ENCODE measurements at regions not wholly inside any gene's neighbourhood (a gene's known extent, or its start where the extent isn't known, plus 50 kb on each side); places are given as distances from the start of the nearest gene placed in this dataset.

DNA sequence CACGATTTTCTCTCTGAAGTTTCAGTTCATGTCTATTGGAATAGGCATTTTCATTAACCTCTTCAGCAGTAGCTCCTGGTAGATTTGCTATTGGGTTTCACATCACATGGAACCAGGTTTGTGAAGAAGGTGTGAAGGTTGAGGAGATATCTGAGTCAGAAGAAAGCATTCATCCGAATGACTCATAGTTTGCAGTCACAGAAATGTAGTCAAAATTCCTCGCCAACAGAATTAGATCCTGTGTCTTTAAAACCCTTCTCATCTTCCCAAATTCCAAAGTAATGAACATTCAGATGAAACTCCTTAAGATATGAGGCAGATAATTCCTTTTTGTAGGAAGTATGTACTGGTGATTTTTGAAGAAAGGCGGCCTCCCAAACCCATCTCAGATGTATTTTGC is 125.0 kb upstream of the LARGE1 start:
- TF ChIP-seq, protein P1, sequence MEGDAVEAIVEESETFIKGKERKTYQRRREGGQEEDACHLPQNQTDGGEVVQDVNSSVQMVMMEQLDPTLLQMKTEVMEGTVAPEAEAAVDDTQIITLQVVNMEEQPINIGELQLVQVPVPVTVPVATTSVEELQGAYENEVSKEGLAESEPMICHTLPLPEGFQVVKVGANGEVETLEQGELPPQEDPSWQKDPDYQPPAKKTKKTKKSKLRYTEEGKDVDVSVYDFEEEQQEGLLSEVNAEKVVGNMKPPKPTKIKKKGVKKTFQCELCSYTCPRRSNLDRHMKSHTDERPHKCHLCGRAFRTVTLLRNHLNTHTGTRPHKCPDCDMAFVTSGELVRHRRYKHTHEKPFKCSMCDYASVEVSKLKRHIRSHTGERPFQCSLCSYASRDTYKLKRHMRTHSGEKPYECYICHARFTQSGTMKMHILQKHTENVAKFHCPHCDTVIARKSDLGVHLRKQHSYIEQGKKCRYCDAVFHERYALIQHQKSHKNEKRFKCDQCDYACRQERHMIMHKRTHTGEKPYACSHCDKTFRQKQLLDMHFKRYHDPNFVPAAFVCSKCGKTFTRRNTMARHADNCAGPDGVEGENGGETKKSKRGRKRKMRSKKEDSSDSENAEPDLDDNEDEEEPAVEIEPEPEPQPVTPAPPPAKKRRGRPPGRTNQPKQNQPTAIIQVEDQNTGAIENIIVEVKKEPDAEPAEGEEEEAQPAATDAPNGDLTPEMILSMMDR (IDR thresholded peaks at IDR 0.05; ENCODE audit: low read depth, low read length) = no peak
- Histone ChIP-seq H3K27ac (no peak overlapping the region), H3K4me3 (ENCODE audit: low read depth, low read length) (no peak overlapping the region), H3K36me3 (no peaks in the 10 kb centered on the region), H3K9me3 (ENCODE audit: severe bottlenecking) (no peaks in the 10 kb centered on the region), H3K27me3 (ENCODE audit: insufficient read depth, low read depth, severe bottlenecking) (no peaks in the 10 kb centered on the region)
- no peak for DNase-seq

DNA sequence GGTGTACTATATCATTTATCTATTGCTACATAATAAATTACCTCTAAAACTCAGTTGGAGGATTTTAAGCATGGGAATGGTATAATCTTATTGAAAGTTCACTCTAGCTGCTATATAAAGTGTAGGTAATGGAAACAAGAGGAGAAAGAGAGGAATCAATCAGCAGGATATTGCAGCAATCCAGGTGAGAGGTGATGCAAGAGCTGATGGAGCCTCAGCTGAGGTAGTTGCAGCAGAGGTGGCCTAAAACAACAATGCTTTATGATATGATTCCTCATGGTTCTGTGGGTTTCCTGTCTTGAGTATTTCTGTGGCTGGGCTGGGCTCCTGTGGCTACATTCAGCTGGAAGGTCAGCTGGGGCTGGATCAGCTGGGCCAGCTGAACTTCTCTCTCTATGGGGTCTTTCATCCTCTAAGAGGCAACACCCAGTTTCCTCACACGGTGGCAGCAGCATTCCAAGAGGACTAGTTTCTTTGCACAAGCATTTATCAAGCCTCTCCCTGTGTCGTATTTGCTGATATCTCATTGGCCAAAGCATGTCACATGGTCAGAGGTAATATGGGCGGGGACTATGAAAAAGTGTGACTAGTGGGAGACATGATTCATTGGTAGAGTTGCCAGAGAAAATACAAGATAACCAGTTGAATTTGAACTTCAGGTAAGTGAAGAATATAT is 135.4 kb upstream of the LARGE1 start:
- Histone ChIP-seq H3K27me3 (ENCODE audit: insufficient read depth, low read depth, severe bottlenecking) (no peaks in the 10 kb centered on the region), H3K9me3 (ENCODE audit: severe bottlenecking) (peaks cover 10% of the 10 kb centered on the region), H3K36me3 (no peaks in the 10 kb centered on the region), H3K4me3 (ENCODE audit: low read depth, low read length) (no peak overlapping the region), H3K27ac (no peak overlapping the region)
- peak; percentile 82 for DNase-seq
- TF ChIP-seq, protein P1 (IDR thresholded peaks at IDR 0.05; ENCODE audit: low read depth, low read length) = peak; percentile 77

DNA sequence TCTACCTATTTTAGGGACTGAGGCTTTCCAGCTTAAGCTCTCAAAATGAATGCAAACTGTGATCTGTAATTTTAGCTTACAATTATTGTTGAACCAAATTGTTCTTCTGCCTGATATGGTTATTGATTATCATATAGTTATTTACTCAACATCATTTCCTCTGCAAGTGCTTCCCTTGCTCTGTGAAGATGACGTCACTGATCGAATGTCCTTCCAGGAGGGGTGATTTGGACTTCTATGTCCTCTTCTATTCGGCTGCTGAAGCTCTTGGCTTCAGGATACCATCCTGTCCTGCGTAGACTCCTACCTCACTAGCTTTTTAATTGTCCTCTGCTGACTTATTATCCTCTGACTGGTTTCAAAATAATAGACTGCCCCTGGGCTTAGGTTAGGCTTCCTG is 137.4 kb upstream of the LARGE1 start:
- Histone ChIP-seq H3K36me3 (no peaks in the 10 kb centered on the region), H3K4me3 (ENCODE audit: low read depth, low read length) (no peak overlapping the region), H3K27me3 (ENCODE audit: insufficient read depth, low read depth, severe bottlenecking) (no peaks in the 10 kb centered on the region), H3K27ac (no peak overlapping the region), H3K9me3 (ENCODE audit: severe bottlenecking) (peaks cover 10% of the 10 kb centered on the region)
- DNase-seq = no peak
- TF ChIP-seq, protein P1 (IDR thresholded peaks at IDR 0.05; ENCODE audit: low read depth, low read length) = no peak

DNA sequence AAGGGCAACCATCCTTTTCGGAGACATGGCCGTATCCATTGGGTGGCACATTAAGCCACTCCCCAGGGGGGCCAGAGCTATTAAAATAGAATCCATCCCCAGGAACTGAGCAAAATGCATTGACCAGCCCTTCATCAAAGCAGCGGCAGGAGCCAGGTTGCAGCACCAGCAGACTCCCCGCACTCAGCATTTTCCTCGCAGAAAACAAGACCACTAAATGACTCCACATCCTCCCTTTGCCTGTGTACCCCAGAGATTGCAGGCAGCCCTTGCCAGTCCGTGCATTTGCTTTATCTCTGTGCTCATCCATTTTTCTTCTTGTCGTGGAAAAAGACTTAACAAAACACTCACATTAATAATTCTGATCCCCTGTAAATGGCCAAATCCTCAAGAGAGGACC is 144.4 kb upstream of the LARGE1 start:
- no peak overlapping the region for H3K4me3 ChIP-seq (ENCODE audit: low read depth, low read length)
- no peak overlapping the region for H3K27ac ChIP-seq
- H3K36me3 ChIP-seq = no peaks in the 10 kb centered on the region
- TF ChIP-seq, protein P1 (IDR thresholded peaks at IDR 0.05; ENCODE audit: low read depth, low read length) = no peak
- no peak for DNase-seq
- H3K27me3 ChIP-seq (ENCODE audit: insufficient read depth, low read depth, severe bottlenecking) = no peaks in the 10 kb centered on the region
- H3K9me3 ChIP-seq (ENCODE audit: severe bottlenecking) = peaks cover 2% of the 10 kb centered on the region

DNA sequence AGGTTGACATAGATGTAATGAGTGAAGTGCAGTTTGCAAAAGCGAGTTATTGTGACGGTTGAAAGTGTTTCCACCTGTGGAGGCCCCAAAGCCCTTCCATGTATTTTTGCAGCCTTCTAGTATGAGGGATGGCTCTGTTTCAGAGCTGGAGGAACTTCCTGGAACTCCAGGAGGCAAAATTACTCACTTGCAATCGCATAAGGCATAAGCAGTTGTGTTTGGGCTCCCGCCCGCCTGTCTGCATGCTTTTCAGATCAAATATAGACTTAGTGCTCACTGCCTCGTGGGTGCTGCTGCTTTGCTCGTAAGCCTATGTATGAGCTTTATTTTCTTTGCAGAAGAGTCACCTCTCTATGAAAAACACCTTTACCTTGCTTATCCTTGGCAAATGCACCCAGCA is 146.8 kb upstream of the LARGE1 start:
- Histone ChIP-seq H3K27me3 (ENCODE audit: insufficient read depth, low read depth, severe bottlenecking) (no peaks in the 10 kb centered on the region), H3K4me3 (ENCODE audit: low read depth, low read length) (no peak overlapping the region), H3K36me3 (no peaks in the 10 kb centered on the region), H3K27ac (no peak overlapping the region), H3K9me3 (ENCODE audit: severe bottlenecking) (peaks cover 2% of the 10 kb centered on the region)
- TF ChIP-seq, protein P1 (IDR thresholded peaks at IDR 0.05; ENCODE audit: low read depth, low read length) = no peak
- DNase-seq = no peak

DNA sequence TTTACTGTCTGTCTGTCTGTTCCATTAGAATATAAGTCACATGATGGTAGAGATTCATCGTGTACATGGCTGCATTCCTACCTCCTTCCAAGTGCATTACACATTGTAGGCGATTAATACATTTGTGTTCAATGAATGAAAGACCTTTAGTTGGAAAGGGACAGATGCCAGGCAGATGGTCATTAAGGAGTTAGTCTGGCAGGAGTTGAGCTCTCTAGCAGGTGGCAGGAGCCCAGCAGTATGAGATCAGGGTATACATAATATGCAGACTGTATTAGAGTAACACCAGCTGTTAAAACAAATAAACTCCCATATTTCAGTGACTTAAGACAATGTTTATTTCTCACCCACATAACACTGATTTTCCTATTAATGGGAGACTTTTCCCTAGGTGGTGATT is 147.7 kb upstream of the LARGE1 start:
- Histone ChIP-seq H3K27ac (no peak overlapping the region), H3K4me3 (ENCODE audit: low read depth, low read length) (no peak overlapping the region), H3K27me3 (ENCODE audit: insufficient read depth, low read depth, severe bottlenecking) (no peaks in the 10 kb centered on the region), H3K9me3 (ENCODE audit: severe bottlenecking) (peaks cover 2% of the 10 kb centered on the region), H3K36me3 (no peaks in the 10 kb centered on the region)
- peak; percentile 58 for DNase-seq
- TF ChIP-seq, protein P1 (IDR thresholded peaks at IDR 0.05; ENCODE audit: low read depth, low read length) = no peak

All from WERI-Rb-1 (cell line).